ENCODE measurements at regions not wholly inside any gene's neighbourhood (a gene's known extent, or its start where the extent isn't known, plus 50 kb on each side); places are given as distances from the start of the nearest gene placed in this dataset.
"Not testable (repeated sequence)": the region's sequence is repeated elsewhere in the genome, so short reads cannot be mapped to it uniquely, and the experiment has no call there.

DNA sequence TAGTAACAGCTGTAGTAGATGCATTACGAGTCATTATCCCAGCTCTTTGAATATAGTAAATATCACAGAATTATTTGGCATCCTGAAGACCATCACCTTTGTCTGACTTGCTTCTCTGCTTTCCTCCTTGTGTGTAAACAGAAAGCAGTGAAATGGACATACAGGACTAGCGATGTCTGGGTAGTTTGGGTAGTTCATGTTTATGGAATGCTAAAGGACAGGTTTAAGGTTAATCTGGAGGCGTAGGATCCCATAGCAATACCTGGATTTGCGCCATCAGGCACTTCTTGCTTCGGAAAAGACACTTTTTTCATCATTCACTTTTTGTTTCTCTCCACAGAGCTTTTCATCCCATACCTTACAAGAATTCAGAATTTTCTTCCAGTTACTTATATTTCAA lies 232.2 kb downstream of the GPAT3 start:
- no peak overlapping the region for H3K27ac ChIP-seq
- no peak overlapping the region for H3K4me3 ChIP-seq

GRCh38 chr4:83767067-83767466 lies 231.2 kb downstream of the GPAT3 start:
- no peak overlapping the region for H3K4me3 ChIP-seq
- no peak overlapping the region for H3K27ac ChIP-seq

- H3K27ac ChIP-seq, result no peak overlapping the region
- no peak overlapping the region for H3K4me3 ChIP-seq
Measured at GRCh38 chr4:83759611-83760010, 223.7 kb downstream of the GPAT3 start.

DNA sequence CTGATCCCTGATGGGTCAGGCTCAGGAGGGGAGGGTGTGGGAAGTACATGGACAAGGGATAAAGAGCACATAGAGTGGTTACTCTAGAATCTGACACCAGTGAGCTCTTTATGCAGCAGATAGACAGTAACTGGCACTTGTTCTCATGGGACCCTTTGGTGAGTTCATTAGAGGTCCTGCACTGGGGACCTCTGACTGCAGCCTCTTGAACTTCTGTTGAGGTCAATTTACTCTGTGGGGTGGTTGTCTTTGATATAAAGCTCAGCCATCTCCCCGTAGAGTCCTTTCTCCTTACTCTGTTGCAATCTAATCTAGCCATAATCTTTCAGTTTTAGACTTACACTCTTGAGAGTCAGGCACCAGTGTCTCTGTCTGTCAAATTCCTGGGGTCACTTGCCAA lies 222.4 kb downstream of the GPAT3 start:
- no peak overlapping the region for H3K27ac ChIP-seq

GRCh38 chr4:83757121-83757621 lies 221.3 kb downstream of the GPAT3 start:
- H3K4me3 ChIP-seq, result no peak overlapping the region
- H3K27ac ChIP-seq, result no peak overlapping the region

More for the DNA sequence above, 222.4 kb downstream of the GPAT3 start:
- no peak overlapping the region for H3K4me3 ChIP-seq

DNA sequence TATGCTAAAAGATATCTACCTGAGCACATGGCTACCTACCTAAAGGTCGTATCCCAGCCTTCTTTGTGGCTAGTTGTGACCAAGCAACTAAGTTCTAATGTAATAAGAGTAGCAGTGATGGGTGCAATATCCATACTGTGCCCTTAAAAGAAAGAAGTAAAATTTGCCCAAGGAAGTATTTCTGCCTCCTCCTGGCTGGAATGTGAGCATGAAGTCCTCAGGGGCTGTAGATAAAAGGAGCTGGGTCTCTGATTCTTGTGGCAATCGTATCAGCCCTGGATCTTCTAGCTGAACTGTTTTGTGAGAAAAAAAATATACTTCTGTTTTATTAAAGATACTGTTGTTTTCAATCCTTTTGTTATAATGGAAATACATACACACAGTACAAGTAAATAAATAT lies 217.4 kb downstream of the GPAT3 start:
- no peak overlapping the region for H3K4me3 ChIP-seq
- no peak overlapping the region for H3K27ac ChIP-seq

DNA sequence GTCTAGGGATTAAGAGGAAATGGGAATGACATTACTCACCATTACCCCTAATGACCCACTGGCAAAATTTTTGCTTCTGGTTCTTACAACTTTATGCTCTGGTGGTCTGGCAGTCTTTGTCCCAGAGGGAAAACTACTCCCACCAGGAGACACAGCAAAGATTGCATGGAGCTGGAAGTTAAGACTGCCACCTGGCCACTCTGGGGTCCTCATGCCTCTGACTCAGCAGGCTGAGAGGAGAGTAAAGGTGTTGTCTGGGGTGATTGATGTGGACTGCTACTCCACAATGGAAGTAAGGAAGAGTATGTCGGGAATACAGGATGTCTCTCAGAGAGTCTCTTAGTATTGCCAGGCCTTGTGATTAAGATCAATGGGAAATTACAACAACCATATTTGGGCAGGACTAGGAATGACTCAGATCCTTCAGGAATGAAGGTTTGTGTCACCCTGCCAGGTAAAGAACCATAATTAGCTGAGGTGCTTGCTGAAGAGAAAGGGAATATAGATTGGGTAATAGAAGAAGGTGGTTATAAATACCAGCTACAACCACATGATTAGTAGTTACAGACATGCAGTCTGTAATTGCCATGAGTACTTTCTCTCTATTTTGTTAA lies 215.5 kb downstream of the GPAT3 start:
- no peak overlapping the region for H3K4me3 ChIP-seq
- H3K27ac ChIP-seq, result no peak overlapping the region

DNA sequence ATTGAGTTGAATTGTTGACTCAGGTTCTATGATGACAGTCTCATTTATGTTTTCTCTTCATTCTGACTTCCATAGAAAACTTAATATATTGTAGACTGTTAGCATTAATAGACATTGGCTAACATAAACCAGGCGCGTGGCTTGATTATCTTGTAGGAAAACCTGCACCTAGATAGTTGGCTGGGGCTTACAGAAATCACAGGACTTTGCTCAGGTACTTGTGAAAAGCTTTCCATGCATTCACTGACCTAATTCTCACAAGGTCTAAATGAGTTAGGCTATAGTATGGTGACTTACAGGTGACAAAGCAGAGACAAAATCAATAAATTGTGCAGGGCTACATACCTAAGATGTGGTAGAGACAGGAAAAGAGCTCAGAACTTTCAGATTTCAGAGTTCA lies 212.8 kb downstream of the GPAT3 start:
- Histone ChIP-seq H3K4me3 (no peak overlapping the region), H3K27ac (no peak overlapping the region)

DNA sequence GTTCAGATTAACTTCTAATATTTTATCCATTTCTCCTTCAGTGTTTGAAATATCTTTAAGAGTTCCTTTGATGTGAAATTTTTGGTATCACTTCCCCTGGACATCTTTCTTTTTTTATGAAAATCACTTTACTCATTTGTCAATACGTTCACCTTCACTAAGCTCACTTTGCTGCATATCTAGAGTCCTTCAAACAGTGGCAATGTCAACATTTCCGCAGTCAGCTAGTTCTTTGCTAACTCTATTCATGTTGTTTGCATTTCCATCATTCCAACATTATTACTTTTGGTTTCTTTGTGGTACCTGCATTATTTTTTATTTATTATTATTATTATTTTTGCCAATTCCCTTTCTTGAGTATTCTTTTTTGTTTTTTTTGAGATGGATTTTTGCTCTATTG lies 203.0 kb downstream of the GPAT3 start:
- Histone ChIP-seq H3K4me3 (no peak overlapping the region), H3K27ac (no peak overlapping the region)

DNA sequence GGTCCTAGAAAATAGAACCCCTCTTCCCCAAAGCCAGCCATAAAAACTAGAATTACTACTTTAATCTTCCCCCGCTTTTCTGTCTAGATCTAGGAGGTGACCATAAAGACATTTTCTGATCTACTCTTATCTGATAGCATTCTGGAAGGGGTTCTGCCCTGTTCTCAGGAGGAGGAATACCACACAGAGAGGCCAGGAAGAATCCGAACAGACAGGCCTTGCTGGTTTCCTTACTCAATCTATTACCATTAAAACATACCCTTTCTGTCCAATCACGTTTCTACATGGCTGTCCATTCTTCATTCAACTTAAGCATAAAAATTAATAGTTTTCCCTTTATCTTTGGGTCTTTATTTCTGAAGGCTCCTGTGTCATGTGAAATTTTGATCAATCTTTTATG lies 198.7 kb downstream of the GPAT3 start:
- Histone ChIP-seq H3K27ac (no peak overlapping the region), H3K4me3 (no peak overlapping the region)

DNA sequence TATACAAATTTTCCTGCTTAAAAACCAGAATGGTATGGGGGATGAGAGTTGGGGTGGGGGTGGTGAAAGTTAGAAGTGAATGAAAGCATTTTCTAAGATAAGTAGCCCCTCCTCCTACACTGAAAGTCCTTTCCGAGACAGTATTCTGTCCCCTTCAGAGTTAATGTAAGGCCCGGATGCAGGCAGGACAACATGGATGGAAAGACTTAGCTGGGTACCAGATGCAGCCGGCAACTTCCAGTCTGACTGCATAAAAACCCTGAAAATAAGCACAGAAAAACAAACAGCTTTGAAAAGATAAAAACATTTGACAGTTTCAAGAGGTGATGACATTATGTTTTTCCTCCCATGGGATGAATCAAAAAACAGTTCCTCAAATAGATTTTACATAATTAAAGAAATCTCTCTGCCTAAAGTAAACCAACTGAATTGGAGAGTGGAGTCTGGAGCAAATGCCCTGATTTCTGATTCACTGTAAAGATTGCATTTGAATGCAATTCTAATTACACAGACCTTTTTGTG lies 196.3 kb downstream of the GPAT3 start:
- Histone ChIP-seq H3K27ac (no peak overlapping the region), H3K4me3 (no peak overlapping the region)

GRCh38 chr4:83731609-83732008 lies 195.7 kb downstream of the GPAT3 start:
- no peak overlapping the region for H3K27ac ChIP-seq
- no peak overlapping the region for H3K4me3 ChIP-seq

GRCh38 chr4:83730958-83731357 lies 195.1 kb downstream of the GPAT3 start:
- H3K27ac ChIP-seq, H3K4me3 ChIP-seq: not testable (repeated sequence)

DNA sequence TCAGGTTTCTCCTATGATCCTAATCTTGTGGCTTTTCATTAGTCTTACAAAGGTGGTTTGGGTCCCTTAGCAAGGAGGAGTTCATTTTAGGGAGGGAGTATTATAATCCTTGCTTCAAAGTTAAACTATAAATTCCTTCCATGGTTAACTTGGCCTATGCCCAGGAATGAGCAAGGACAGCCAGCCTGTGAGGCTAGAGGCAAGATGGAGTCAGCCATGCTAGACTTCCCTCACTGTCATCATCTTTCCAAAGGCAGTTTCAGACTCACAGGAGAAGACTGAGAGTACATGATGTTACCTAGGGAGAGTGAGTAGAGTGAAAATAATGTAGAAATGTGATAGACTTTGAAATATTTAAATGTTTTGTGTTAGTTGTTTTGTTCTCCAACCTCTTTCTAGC lies 192.3 kb downstream of the GPAT3 start:
- no peak overlapping the region for H3K27ac ChIP-seq
- H3K4me3 ChIP-seq, result no peak overlapping the region

GRCh38 chr4:83725336-83726085 lies 189.6 kb downstream of the GPAT3 start:
- no peak overlapping the region for H3K27ac ChIP-seq
- H3K4me3 ChIP-seq, result no peak overlapping the region

DNA sequence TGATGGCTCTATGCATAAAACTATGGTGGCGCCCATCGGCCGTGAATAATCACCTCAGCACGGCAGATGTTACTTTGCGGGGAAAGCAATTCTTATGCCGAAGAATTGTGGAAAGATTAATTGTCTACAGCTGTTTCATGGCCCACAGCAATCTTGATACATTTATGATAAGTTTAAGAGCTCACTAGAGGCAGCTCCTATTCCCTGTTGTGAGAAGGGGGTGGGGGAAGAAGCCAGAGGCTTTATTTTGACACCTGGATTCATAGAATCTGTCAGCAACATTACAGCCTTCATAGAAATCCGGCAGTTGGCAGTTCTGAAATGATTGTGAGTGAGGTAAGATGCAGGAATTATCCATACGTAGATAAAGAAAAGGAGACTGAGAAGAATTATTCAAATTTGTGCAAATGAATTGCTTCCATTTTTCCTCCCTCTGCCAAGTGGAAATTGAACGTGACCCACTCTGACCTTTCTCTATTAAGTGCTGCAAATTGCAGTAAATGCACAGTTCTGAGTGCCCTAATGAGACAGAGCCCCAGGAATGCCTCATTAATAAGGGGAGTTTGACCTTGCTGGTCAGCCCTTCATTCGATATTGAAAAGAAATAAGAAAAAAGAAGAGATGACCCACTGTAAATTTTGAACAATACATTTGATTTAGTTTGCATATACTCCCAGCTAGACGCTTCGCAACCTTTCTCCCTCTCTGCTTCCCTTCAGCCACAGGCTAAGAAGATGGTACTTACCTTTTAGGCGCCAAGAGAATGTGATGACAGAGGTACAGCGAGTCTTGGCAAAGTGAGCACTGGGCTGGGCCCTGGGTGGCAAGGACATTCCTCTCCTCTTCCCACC lies 188.8 kb downstream of the GPAT3 start:
- Histone ChIP-seq H3K27ac (no peak overlapping the region), H3K4me3 (no peak overlapping the region)

DNA sequence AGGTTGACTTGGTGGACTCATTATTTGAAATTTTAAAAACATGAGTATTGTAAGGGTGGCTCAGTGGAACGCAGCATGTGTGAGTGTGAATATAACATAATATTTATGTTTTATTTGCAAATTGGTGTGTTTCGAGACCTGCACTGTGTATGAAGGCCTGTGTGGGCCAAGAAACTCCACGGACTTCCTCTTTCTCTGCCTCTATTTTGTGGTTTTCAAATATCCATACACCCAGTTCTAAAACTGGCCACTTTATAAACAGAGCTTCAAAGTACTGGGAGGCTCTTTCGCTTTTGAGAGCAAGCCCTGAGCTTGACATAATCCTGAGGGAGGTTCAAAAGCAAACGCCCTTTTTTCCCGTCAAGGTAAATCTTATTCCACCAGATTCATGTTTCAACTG lies 187.7 kb downstream of the GPAT3 start:
- Histone ChIP-seq H3K27ac (no peak overlapping the region), H3K4me3 (no peak overlapping the region)

- Histone ChIP-seq H3K27ac (no peak overlapping the region), H3K4me3 (no peak overlapping the region)
Measured at GRCh38 chr4:83722730-83723269, 186.9 kb downstream of the GPAT3 start.

DNA sequence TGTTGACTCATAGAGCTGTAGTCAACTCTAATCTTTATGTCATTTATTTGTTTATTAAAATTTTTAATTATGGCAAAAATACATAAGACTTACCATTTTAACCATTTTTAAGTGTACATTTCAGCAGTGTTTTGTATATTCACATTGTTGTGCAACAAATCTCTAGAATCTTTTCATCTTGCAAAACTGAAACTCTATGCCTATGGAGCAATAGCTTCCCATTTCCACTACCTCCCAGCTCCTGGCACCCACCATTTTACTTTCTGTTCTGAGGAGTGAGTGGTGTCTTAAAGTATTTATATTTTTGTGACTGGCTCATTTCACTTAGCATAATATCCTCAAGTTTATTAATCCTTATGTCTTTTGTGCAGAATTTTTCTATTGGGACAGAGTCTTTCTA lies 181.0 kb downstream of the GPAT3 start:
- H3K27ac ChIP-seq, result no peak overlapping the region
- H3K4me3 ChIP-seq, result no peak overlapping the region

GRCh38 chr4:83712890-83713289 lies 177.0 kb downstream of the GPAT3 start:
- H3K27ac ChIP-seq, result no peak overlapping the region
- H3K4me3 ChIP-seq, result no peak overlapping the region

Measured in skin epidermis (tissue), 12 donors.